ENCODE measurements at regions not wholly inside any gene's neighbourhood (a gene's known extent, or its start where the extent isn't known, plus 50 kb on each side); places are given as distances from the start of the nearest gene placed in this dataset.

GRCh38 chr15:47258521-47258920 is 458.8 kb upstream of the SEMA6D start:
- no peak overlapping the region for H2BK15ac ChIP-seq (ENCODE audit: low read depth, low read length)
- POLR2A ChIA-PET (ENCODE audit: unreplicated experiment): no interaction called here
- no CpG with 5 or more reads among the region's 3 CpGs for WGBS, 2 experiments (ENCODE audit: extremely low coverage in 2 of 2, insufficient read length in 1 of 2)
- H3K27ac ChIP-seq (ENCODE audit: insufficient read depth, low read length): no peak overlapping the region
- intact Hi-C loops (cut with micrococcal nuclease) (no loop called here), in situ Hi-C loops (cut with MboI; ENCODE audit: low sequenced_read_pairs) (no loop called here), dilution Hi-C loops (cut with HindIII; ENCODE audit: low sequenced_read_pairs, unreplicated experiment) (no loop called here)
- H4K91ac ChIP-seq (ENCODE audit: insufficient read depth, low read depth, low read length): no peak overlapping the region
- no peaks in the 10 kb centered on the region for H3K4me1 ChIP-seq (ENCODE audit: control insufficient read depth, insufficient read depth, low read length)
- H2AK5ac ChIP-seq (ENCODE audit: low read depth, low read length): no peak overlapping the region
- no peak for ATAC-seq (ENCODE audit: low read depth)
- no peak overlapping the region for H3K23ac ChIP-seq (ENCODE audit: low read depth, low read length)
- H2AFZ ChIP-seq (replicated peaks; ENCODE audit: low read length, poor library complexity): no peak overlapping the region
- no peak overlapping the region for H3K4me3 ChIP-seq (ENCODE audit: insufficient read depth, low read depth, low read length)
- H2AK9ac ChIP-seq (replicated peaks; ENCODE audit: low read depth, low read length, poor library complexity): no peak overlapping the region
- H3K9me1 ChIP-seq (ENCODE audit: insufficient read depth, low read length): no peaks in the 10 kb centered on the region
- no peaks in the 10 kb centered on the region for H3K27me3 ChIP-seq (ENCODE audit: control insufficient read depth, insufficient read depth, low read length)
- TF ChIP-seq, protein P1, sequence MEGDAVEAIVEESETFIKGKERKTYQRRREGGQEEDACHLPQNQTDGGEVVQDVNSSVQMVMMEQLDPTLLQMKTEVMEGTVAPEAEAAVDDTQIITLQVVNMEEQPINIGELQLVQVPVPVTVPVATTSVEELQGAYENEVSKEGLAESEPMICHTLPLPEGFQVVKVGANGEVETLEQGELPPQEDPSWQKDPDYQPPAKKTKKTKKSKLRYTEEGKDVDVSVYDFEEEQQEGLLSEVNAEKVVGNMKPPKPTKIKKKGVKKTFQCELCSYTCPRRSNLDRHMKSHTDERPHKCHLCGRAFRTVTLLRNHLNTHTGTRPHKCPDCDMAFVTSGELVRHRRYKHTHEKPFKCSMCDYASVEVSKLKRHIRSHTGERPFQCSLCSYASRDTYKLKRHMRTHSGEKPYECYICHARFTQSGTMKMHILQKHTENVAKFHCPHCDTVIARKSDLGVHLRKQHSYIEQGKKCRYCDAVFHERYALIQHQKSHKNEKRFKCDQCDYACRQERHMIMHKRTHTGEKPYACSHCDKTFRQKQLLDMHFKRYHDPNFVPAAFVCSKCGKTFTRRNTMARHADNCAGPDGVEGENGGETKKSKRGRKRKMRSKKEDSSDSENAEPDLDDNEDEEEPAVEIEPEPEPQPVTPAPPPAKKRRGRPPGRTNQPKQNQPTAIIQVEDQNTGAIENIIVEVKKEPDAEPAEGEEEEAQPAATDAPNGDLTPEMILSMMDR (conservative IDR thresholded peaks at IDR 0.05; ENCODE audit: low read depth, low read length): no peak
- TF ChIP-seq RCOR1 (IDR thresholded peaks at IDR 0.05; ENCODE audit: insufficient replicate concordance, low read length) (no peak), RFX5 (IDR thresholded peaks at IDR 0.05; ENCODE audit: low read depth, low read length) (no peak), BHLHE40 (IDR thresholded peaks at IDR 0.05; ENCODE audit: low read depth, low read length) (no peak), RAD21 (IDR thresholded peaks at IDR 0.05; ENCODE audit: low read length) (no peak), MXI1 (IDR thresholded peaks at IDR 0.05; ENCODE audit: borderline replicate concordance, low read depth, low read length) (no peak), MAFK (IDR thresholded peaks at IDR 0.05; ENCODE audit: low read depth, low read length) (no peak), POLR2A (IDR thresholded peaks at IDR 0.05; ENCODE audit: low read depth, low read length) (no peak), USF2 (IDR thresholded peaks at IDR 0.05; ENCODE audit: low read depth, low read length) (no peak), CHD1 (IDR thresholded peaks at IDR 0.05; ENCODE audit: low read depth, low read length) (no peak), FOS (IDR thresholded peaks at IDR 0.05; ENCODE audit: low read depth, low read length) (no peak), MAZ (IDR thresholded peaks at IDR 0.05; ENCODE audit: borderline replicate concordance, low read depth, low read length) (no peak), NFE2L2 (IDR thresholded peaks at IDR 0.05; ENCODE audit: low read depth, low read length) (no peak), SMC3 (IDR thresholded peaks at IDR 0.05; ENCODE audit: low read depth, low read length) (no peak), CEBPB (IDR thresholded peaks at IDR 0.05; ENCODE audit: low read depth, low read length) (no peak)
- TF ChIP-seq, protein P2, sequence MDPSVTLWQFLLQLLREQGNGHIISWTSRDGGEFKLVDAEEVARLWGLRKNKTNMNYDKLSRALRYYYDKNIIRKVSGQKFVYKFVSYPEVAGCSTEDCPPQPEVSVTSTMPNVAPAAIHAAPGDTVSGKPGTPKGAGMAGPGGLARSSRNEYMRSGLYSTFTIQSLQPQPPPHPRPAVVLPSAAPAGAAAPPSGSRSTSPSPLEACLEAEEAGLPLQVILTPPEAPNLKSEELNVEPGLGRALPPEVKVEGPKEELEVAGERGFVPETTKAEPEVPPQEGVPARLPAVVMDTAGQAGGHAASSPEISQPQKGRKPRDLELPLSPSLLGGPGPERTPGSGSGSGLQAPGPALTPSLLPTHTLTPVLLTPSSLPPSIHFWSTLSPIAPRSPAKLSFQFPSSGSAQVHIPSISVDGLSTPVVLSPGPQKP (IDR thresholded peaks at IDR 0.05; ENCODE audit: borderline replicate concordance, low read depth, low read length): no peak
- H2BK120ac ChIP-seq (ENCODE audit: low read depth, low read length): no peak overlapping the region
- BruUV-seq (replicated peaks): no TSS peak
- H3K4ac ChIP-seq (ENCODE audit: low read depth, low read length): no peak overlapping the region
- H4K5ac ChIP-seq (ENCODE audit: low read depth, low read length): no peak overlapping the region
- H2BK20ac ChIP-seq (ENCODE audit: low read depth, low read length): no peak overlapping the region
- CTCF ChIA-PET: no interaction called here
- H3K9ac ChIP-seq (ENCODE audit: low read depth, low read length): no peak overlapping the region
- no peak for DNase-seq
- H3K36me3 ChIP-seq (ENCODE audit: control insufficient read depth, insufficient read depth, low read length): no peaks in the 10 kb centered on the region
- H2BK5ac ChIP-seq (ENCODE audit: low read depth, low read length, poor library complexity, severe bottlenecking): no peak overlapping the region
- no peaks in the 10 kb centered on the region for H4K20me1 ChIP-seq (ENCODE audit: insufficient read depth, low read length)
- H3K18ac ChIP-seq (ENCODE audit: low read depth, low read length): no peak overlapping the region
- no peaks in the 10 kb centered on the region for H3K79me1 ChIP-seq (ENCODE audit: low read depth in 1 of 2, low read length in 2 of 2)
- no peak overlapping the region for H4K8ac ChIP-seq (ENCODE audit: low read depth in 2 of 2, low read length in 2 of 2)
- H3K9me3 ChIP-seq (ENCODE audit: control insufficient read depth, insufficient read depth, low read length): no peaks in the 10 kb centered on the region
- no peak overlapping the region for H3K56ac ChIP-seq (ENCODE audit: extremely low read depth, insufficient read depth, low read length)
- no peak overlapping the region for H3K14ac ChIP-seq (replicated peaks; ENCODE audit: low read depth, low read length)
- H3K4me2 ChIP-seq (ENCODE audit: low read depth, low read length): no peak overlapping the region

All from IMR-90 (cell line).